Midbrain (tissue), 1 donor: ENCODE measurements at regions not wholly inside any gene's neighbourhood (a gene's known extent, or its start where the extent isn't known, plus 50 kb on each side); places are given as distances from the start of the nearest gene placed in this dataset.
A peak's percentile ranks its signal among the peaks of the same experiment; 100 is the strongest.

ENCODE experiments used
- DNase-seq: peaks from one replicate; lab custom pipeline; 2025; lab: John Stamatoyannopoulos, UW

DNA sequence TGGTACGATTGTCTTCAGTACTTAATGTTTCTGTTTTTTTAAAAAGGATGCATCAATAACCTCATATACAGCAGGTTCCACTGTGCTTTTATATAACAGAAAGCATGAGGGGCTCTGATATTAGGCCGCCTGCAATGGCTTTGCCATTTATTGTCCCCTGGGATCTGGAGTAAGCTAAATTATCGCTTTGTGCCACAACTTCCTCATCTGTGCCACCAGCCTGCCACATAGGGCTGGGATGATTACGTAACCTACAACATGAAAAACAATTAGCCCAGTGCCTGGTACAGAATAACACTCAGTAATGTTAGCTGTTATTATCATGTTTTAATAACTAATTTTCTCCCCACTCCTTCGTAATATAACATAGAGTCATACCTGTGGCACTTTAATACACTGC, 65.5 kb upstream of the TRIM2 start:
- DNase-seq = peak; percentile 78

GRCh38 chr4:153140294-153140693, 63.9 kb upstream of the TRIM2 start:
- DNase-seq = no peak

DNA sequence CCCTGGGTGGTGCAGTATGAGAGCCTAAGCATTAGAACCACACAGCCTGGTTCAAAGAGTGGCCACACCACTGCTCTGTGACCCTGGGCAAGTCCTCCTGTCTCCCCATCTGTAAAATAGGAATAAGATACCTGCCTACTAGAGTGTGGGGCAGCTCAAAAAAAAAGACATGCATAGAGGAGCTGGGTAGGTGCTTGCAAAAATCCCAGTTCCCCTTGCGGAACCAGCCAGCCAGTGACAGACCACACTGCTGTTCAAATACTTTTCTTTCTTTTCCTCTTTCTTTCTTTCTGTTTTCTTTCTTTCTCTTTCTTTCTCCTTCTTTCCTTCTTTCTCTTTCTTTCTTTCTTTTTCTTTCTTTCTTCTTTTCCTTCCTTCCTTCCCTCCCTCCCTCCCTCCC, 63.0 kb upstream of the TRIM2 start:
- DNase-seq = no peak

- peak; percentile 79 for DNase-seq
Measured at GRCh38 chr4:153142700-153143438, 61.4 kb upstream of the TRIM2 start.

DNA sequence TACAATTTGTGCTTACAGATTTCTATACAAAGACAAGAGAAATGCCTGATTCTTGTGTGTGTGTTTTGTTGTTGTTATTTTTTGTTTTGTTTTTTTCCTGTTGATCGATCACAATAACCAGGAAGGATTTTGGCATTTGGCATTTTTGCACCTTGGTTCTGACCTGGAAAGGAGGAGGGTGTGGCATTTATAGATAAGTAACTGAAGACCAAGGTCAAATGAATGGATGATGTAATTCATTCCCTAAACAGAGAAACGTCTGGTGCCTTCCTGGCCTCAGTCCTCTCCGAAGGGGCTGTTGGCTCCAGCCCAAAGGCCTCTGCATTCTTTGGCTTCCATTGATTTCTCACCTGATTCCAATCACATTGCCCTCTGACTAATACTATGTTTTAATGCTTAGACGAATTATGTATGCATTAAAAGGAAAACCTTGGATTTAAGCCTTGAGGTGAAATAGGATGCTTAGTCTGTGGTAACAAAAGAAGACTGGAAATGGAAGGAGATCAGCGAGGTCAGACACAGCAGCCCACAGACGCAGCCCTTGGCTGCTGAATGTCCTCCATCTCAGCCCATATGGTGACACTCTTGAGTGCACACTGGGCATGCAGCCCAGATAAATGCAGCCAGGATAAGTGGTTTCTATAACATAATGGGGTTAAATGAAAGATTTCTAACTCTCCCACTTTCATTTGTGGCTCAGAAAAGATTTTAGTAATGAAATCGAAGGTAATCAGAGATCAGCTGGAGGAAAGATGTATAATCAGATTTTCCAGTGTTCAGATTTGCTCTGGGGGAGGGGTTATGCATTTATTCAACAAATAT, 60.5 kb upstream of the TRIM2 start:
- no peak for DNase-seq

- no peak for DNase-seq
Measured at GRCh38 chr4:153146031-153146430, 58.2 kb upstream of the TRIM2 start.

GRCh38 chr4:153146961-153147360, 57.3 kb upstream of the TRIM2 start:
- DNase-seq = no peak

GRCh38 chr4:153148791-153149190, 55.5 kb upstream of the TRIM2 start:
- no peak for DNase-seq

GRCh38 chr4:153151535-153152455, 52.4 kb upstream of the TRIM2 start:
- DNase-seq = peak; percentile 58

GRCh38 chr4:153152501-153153338, 51.5 kb upstream of the TRIM2 start:
- DNase-seq = peak; percentile 65

GRCh38 chr4:153153339-153153871, 50.8 kb upstream of the TRIM2 start:
- DNase-seq = peak; percentile 66

- no peak for DNase-seq
Measured at GRCh38 chr4:153154007-153154975, 50.0 kb upstream of the TRIM2 start.
